IMR-90 (cell line): ENCODE measurements at regions not wholly inside any gene's neighbourhood (a gene's known extent, or its start where the extent isn't known, plus 50 kb on each side); places are given as distances from the start of the nearest gene placed in this dataset.

Experiments
- ATAC-seq: fragments of 200-7000 bp; cut with Tn5 transposase; 2 replicates; pipeline ENCODE4 v1.9.1; 2020; ENCODE audit warnings: low read depth, mild to moderate bottlenecking, moderate library complexity
- BruUV-seq: library from RNA; stranded (reverse); fragments of 400-500 nt; replicated peaks from 2 replicates; lab custom pipeline; 2021; lab: Mats Ljungman, UMichigan
- CTCF ChIA-PET: fragments of 300-600 bp; formaldehyde crosslinking; extraction: SDS; loops from one replicate; lab custom pipeline; 2021; ENCODE audit warnings: antibody characterized with exemption; lab: Yijun Ruan, JAX
- POLR2A ChIA-PET: fragments of 300-600 bp; sonication (Branson Sonifier 250); formaldehyde crosslinking; loops from one replicate; lab custom pipeline; 2022; ENCODE audit warnings: antibody characterized with exemption; ENCODE audit not compliant: unreplicated experiment; lab: Charles Lee
- DNase-seq: peaks from one replicate; pipeline ENCODE4 v3.0.0; 2013
- H2AFZ ChIP-seq: replicated peaks from 2 replicates; pipeline ENCODE3; 2013; ENCODE audit warnings: low read length, mild to moderate bottlenecking; ENCODE audit not compliant: poor library complexity
- H2AK5ac ChIP-seq: 2 replicates; pipeline ENCODE4 v1.6.1; 2013; ENCODE audit warnings: low read depth, low read length, inconsistent platforms
- H2AK9ac ChIP-seq: replicated peaks from 2 replicates; pipeline ENCODE3; 2013; ENCODE audit warnings: mild to moderate bottlenecking, low read depth, low read length, moderate library complexity; ENCODE audit not compliant: poor library complexity
- H2BK120ac ChIP-seq: 2 replicates; pipeline ENCODE4 v1.6.1; 2013; ENCODE audit warnings: low read depth, low read length, inconsistent platforms
- H2BK15ac ChIP-seq: 3 replicates; pipeline ENCODE4 v1.6.1; 2013; ENCODE audit warnings: low read depth, low read length, inconsistent platforms
- H2BK20ac ChIP-seq: 2 replicates; pipeline ENCODE4 v1.6.1; 2013; ENCODE audit warnings: low read depth, mild to moderate bottlenecking, inconsistent platforms, low read length, moderate library complexity
- H2BK5ac ChIP-seq: 2 replicates; pipeline ENCODE4 v1.6.1; 2013; ENCODE audit warnings: mild to moderate bottlenecking, low read depth, low read length, inconsistent platforms; ENCODE audit not compliant: poor library complexity, severe bottlenecking
- H3K14ac ChIP-seq: replicated peaks from 2 replicates; pipeline ENCODE4 v1.6.1; 2013; ENCODE audit warnings: low read depth, low read length, inconsistent platforms
- H3K18ac ChIP-seq: 2 replicates; pipeline ENCODE4 v1.6.1; 2013; ENCODE audit warnings: low read depth, low read length, control low read depth
- H3K23ac ChIP-seq: 2 replicates; pipeline ENCODE4 v1.6.1; 2013; ENCODE audit warnings: low read depth, low read length, inconsistent platforms
- H3K27ac ChIP-seq: 2 replicates; pipeline ENCODE4 v1.5.1; 2013; ENCODE audit warnings: mild to moderate bottlenecking, control low read depth, low read length; ENCODE audit not compliant: insufficient read depth
- H3K27me3 ChIP-seq: 2 replicates; pipeline ENCODE4 v1.6.1; 2013; ENCODE audit warnings: low read length; ENCODE audit not compliant: control insufficient read depth, insufficient read depth
- H3K36me3 ChIP-seq: 2 replicates; pipeline ENCODE4 v1.6.1; 2013; ENCODE audit warnings: low read length, mixed read lengths; ENCODE audit not compliant: control insufficient read depth, insufficient read depth
- H3K4ac ChIP-seq: 2 replicates; pipeline ENCODE4 v1.6.1; 2013; ENCODE audit warnings: low read depth, low read length, inconsistent platforms
- H3K4me1 ChIP-seq: 2 replicates; pipeline ENCODE4 v1.6.1; 2013; ENCODE audit warnings: low read length, mixed read lengths; ENCODE audit not compliant: control insufficient read depth, insufficient read depth
- H3K4me2 ChIP-seq: 2 replicates; pipeline ENCODE4 v1.6.1; 2013; ENCODE audit warnings: low read depth, mild to moderate bottlenecking, control low read depth, low read length, moderate library complexity
- H3K4me3 ChIP-seq: 2 replicates; pipeline ENCODE4 v1.5.1; 2013; ENCODE audit warnings: low read depth, mild to moderate bottlenecking, control low read depth, low read length, moderate library complexity; ENCODE audit not compliant: insufficient read depth
- H3K56ac ChIP-seq: 2 replicates; pipeline ENCODE4 v1.6.1; 2013; ENCODE audit warnings: low read length, inconsistent platforms; ENCODE audit not compliant: insufficient read depth; ENCODE audit errors: extremely low read depth
- H3K79me1 ChIP-seq, 2 experiments: 2 replicates each; pipeline ENCODE4 v1.6.1; 2013; ENCODE audit warnings: low read length in 2 of 2, inconsistent platforms in 1 of 2, low read depth in 1 of 2
- H3K9ac ChIP-seq: 2 replicates; pipeline ENCODE4 v1.6.1; 2013; ENCODE audit warnings: low read depth, low read length, control low read depth
- H3K9me1 ChIP-seq: 2 replicates; pipeline ENCODE4 v1.6.1; 2013; ENCODE audit warnings: low read length, inconsistent platforms; ENCODE audit not compliant: insufficient read depth
- H3K9me3 ChIP-seq: 2 replicates; pipeline ENCODE4 v1.6.1; 2013; ENCODE audit warnings: low read length; ENCODE audit not compliant: control insufficient read depth, insufficient read depth
- H4K20me1 ChIP-seq: 2 replicates; pipeline ENCODE4 v1.6.1; 2013; ENCODE audit warnings: low read length, inconsistent platforms; ENCODE audit not compliant: insufficient read depth
- H4K5ac ChIP-seq: 2 replicates; pipeline ENCODE4 v1.6.1; 2013; ENCODE audit warnings: mild to moderate bottlenecking, low read depth, low read length, control low read depth
- H4K8ac ChIP-seq, 2 experiments: 2 replicates each; pipeline ENCODE4 v1.6.1; 2013; ENCODE audit warnings: low read depth in 2 of 2, low read length in 2 of 2, control low read depth in 1 of 2, inconsistent platforms in 1 of 2
- H4K91ac ChIP-seq: 2 replicates; pipeline ENCODE4 v1.6.1; 2013; ENCODE audit warnings: low read depth, low read length, inconsistent platforms; ENCODE audit not compliant: insufficient read depth
- BHLHE40 ChIP-seq: fragments of 150-350 bp; IDR thresholded peaks from 2 replicates; pipeline ENCODE4 v1.6.1; 2016; ENCODE audit warnings: mild to moderate bottlenecking, low read depth, low read length
- CEBPB ChIP-seq: IDR thresholded peaks from 2 replicates; pipeline ENCODE4 v1.6.1; 2012; ENCODE audit warnings: low read depth, low read length, improper control_type of control experiment
- FOS ChIP-seq: fragments of 150-350 bp; IDR thresholded peaks from 2 replicates; pipeline ENCODE4 v1.6.1; 2016; ENCODE audit warnings: low read depth, low read length
- MAFK ChIP-seq: IDR thresholded peaks from 2 replicates; pipeline ENCODE4 v1.6.1; 2012; ENCODE audit warnings: low read depth, low read length, improper control_type of control experiment
- MAZ ChIP-seq: IDR thresholded peaks from 2 replicates; pipeline ENCODE4 v1.6.1; 2012; ENCODE audit warnings: low read depth, mild to moderate bottlenecking, low read length, improper control_type of control experiment, moderate library complexity, borderline replicate concordance
- POLR2A ChIP-seq: IDR thresholded peaks from 2 replicates; pipeline ENCODE4 v1.6.1; 2012; ENCODE audit warnings: mild to moderate bottlenecking, low read depth, low read length
- RAD21 ChIP-seq: IDR thresholded peaks from 2 replicates; pipeline ENCODE4 v1.6.1; 2012; ENCODE audit warnings: low read length, improper control_type of control experiment
- RFX5 ChIP-seq: IDR thresholded peaks from 2 replicates; pipeline ENCODE4 v1.8.0; 2012; ENCODE audit warnings: low read depth, mild to moderate bottlenecking, low read length, moderate library complexity
- SMC3 ChIP-seq: fragments of 150-350 bp; IDR thresholded peaks from 2 replicates; pipeline ENCODE4 v1.6.1; 2016; ENCODE audit warnings: low read depth, mild to moderate bottlenecking, antibody characterized with exemption, low read length, moderate library complexity
- WGBS, 2 experiments: methylation state at CpG; one replicate each; pipeline versions ENCODE4 v1.1.5 to v1.1.7; 2013; ENCODE audit warnings: missing lambda C conversion rate in 2 of 2; ENCODE audit not compliant: insufficient read length in 1 of 2; ENCODE audit errors: extremely low coverage in 2 of 2; 5-methylcytosine and 5-hydroxymethylcytosine counted together
- dilution Hi-C: fragments of 300-500 bp; cut with HindIII; formaldehyde crosslinking; loops from one replicate; pipeline ENCODE4 v1.14.3; 2018; ENCODE audit warnings: low sequenced_read_pairs; ENCODE audit not compliant: unreplicated experiment
- in situ Hi-C: fragments of 300-500 bp; cut with MboI; formaldehyde crosslinking; loops from 3 replicates; pipeline ENCODE4 v1.14.3; 2019; ENCODE audit warnings: low sequenced_read_pairs, inconsistent platforms, mixed read lengths
- intact Hi-C: fragments of 100-400 bp; cut with micrococcal nuclease; formaldehyde crosslinking; loops from 2 replicates; pipeline ENCODE4 v1.10.0; 2022
- TF ChIP-seq, protein P1 (sequence below): conservative IDR thresholded peaks from 2 replicates; pipeline ENCODE4 v1.5.1; 2012; ENCODE audit warnings: mild to moderate bottlenecking, low read depth, low read length, improper control_type of control experiment
- TF ChIP-seq, protein P2 (sequence below): fragments of 150-350 bp; IDR thresholded peaks from 2 replicates; pipeline ENCODE4 v1.6.1; 2016; ENCODE audit warnings: low read depth, mild to moderate bottlenecking, low read length, moderate library complexity, borderline replicate concordance

DNA sequence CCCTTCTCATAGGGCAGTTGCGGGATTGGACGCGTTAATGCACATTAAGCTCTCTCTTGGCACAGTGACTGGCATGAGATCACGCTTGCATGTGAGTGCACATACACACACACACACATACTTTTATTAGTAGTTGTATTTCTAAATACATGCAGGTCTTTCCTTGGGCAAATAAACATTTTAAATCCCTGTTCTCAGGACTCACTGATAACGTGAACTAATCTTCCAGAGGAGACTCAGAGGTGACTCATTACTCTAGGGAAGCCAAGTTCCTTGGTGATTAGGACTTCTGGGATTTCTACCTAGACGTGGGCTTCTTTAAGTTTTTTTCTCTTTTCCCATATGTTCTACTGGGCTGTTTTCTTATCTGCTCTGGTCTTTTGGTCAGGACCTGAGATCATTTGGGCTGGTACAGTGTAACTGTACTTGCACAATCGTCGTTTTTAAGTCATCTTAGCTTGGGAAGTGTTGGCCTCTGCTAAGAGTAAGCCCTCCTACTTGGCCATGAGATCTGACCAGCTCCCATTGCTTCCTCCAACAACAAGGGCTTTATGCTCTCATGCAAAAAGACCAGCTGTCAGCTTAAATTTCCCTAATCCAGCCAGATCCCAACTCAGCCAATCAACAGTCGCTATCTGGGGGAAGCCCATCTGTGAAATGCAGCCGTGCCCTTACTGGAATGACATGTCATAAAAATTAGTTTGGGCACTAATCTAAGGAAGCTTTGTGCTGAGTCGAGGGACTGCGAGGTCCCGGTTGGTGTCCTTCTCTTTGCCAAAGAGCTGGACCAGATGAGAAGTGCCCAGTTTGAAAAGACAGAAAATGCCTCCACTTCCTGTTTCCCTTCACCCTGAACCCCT, 176.4 kb upstream of the ANKRD55 start:
- Histone ChIP-seq H4K20me1 (no peaks in the 10 kb centered on the region), H2AK9ac (peak overlapping the region; percentile 31), H3K56ac (peak overlapping the region; percentile 53), H3K4me2 (peak overlapping the region; percentile 29; the same call in 1 of the 2 replicates), H3K23ac (peak overlapping the region; percentile 42), H3K14ac (peak overlapping the region; percentile 76), H3K9me3 (no peaks in the 10 kb centered on the region), H3K36me3 (no peaks in the 10 kb centered on the region), H3K9ac (peak overlapping the region; percentile 2; the same call in 1 of the 2 replicates), H2BK120ac (peak overlapping the region; percentile 92), H2BK15ac (peak overlapping the region; percentile 68), H4K5ac (peak overlapping the region; percentile 90), H3K27me3 (no peaks in the 10 kb centered on the region), H3K18ac (peak overlapping the region; percentile 79), H2AFZ (peak overlapping the region; percentile 47), H4K91ac (peak overlapping the region; percentile 93), H4K8ac (peak overlapping the region; percentile 45 to 85; a peak in 3 of 4 replicates), H3K4me1 (peaks cover 14% of the 10 kb centered on the region), H3K79me1 (no peaks in the 10 kb centered on the region), H2AK5ac (peak overlapping the region; percentile 40), H2BK20ac (peak overlapping the region; percentile 93), H3K9me1 (peaks cover 20% of the 10 kb centered on the region), H3K4ac (peak overlapping the region; percentile 92), H3K4me3 (no peak overlapping the region), H3K27ac (peak overlapping the region; percentile 64), H2BK5ac (peak overlapping the region; percentile 85)
- TF ChIP-seq, protein P1, sequence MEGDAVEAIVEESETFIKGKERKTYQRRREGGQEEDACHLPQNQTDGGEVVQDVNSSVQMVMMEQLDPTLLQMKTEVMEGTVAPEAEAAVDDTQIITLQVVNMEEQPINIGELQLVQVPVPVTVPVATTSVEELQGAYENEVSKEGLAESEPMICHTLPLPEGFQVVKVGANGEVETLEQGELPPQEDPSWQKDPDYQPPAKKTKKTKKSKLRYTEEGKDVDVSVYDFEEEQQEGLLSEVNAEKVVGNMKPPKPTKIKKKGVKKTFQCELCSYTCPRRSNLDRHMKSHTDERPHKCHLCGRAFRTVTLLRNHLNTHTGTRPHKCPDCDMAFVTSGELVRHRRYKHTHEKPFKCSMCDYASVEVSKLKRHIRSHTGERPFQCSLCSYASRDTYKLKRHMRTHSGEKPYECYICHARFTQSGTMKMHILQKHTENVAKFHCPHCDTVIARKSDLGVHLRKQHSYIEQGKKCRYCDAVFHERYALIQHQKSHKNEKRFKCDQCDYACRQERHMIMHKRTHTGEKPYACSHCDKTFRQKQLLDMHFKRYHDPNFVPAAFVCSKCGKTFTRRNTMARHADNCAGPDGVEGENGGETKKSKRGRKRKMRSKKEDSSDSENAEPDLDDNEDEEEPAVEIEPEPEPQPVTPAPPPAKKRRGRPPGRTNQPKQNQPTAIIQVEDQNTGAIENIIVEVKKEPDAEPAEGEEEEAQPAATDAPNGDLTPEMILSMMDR: no peak
- TF ChIP-seq RAD21 (peak; percentile 25), FOS (peak; percentile 97), RFX5 (no peak), BHLHE40 (peak; percentile 93), SMC3 (0 out of 2 replicates have a peak, but pooled peaks have one; percentile 3), CEBPB (peak; percentile 96), MAZ (no peak), POLR2A (no peak), MAFK (peak; percentile 17)
- TF ChIP-seq, protein P2, sequence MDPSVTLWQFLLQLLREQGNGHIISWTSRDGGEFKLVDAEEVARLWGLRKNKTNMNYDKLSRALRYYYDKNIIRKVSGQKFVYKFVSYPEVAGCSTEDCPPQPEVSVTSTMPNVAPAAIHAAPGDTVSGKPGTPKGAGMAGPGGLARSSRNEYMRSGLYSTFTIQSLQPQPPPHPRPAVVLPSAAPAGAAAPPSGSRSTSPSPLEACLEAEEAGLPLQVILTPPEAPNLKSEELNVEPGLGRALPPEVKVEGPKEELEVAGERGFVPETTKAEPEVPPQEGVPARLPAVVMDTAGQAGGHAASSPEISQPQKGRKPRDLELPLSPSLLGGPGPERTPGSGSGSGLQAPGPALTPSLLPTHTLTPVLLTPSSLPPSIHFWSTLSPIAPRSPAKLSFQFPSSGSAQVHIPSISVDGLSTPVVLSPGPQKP: no peak
- no CpG with 5 or more reads among the region's 13 CpGs for WGBS, 2 experiments
- dilution Hi-C loops (no loop called here), in situ Hi-C loops (no loop called here), intact Hi-C loops (loop anchor here (1.0 to 5.0 kb wide), 2 partner anchors 52 to 131 kb away; no protein-coding TSS in a partner anchor)
- BruUV-seq: no TSS peak
- ATAC-seq (peak; percentile 90), DNase-seq (peak; percentile 99)
- ChIA-PET CTCF (no interaction called here), POLR2A (no interaction called here)
